Adrenal gland (tissue), 9 donors: ENCODE measurements at regions not wholly inside any gene's neighbourhood (a gene's known extent, or its start where the extent isn't known, plus 50 kb on each side); places are given as distances from the start of the nearest gene placed in this dataset.

ENCODE experiments used
- DNase-seq, 7 donors: peaks; one replicate each; pipeline ENCODE4 v3.0.0-alpha.2; 2019 to 2020
- H3K27ac ChIP-seq, 5 donors: fragments of 200-600 bp; sonication (generic) in 4 of 5; 1 replicate in 3 of 5; 2 replicates in 2 of 5; pipeline versions ENCODE4 v1.5.1 to v1.8.0; 2016 to 2020; ENCODE audit warnings: mild to moderate bottlenecking in 1 of 5
- H3K27me3 ChIP-seq: fragments of 200-600 bp; 2 replicates; pipeline ENCODE4 v1.8.0; 2021
- H3K36me3 ChIP-seq, 2 donors: fragments of 200-600 bp; replicated peaks in 1 of 2; 1 replicate in 1 of 2; 2 replicates in 1 of 2; pipeline versions ENCODE4 v1.5.1 to v1.8.0; 2018 to 2022
- H3K4me1 ChIP-seq, 2 donors: fragments of 200-600 bp; replicated peaks in 1 of 2; 1 replicate in 1 of 2; 2 replicates in 1 of 2; pipeline versions ENCODE4 v1.5.1 to v1.8.0; 2018 to 2021
- H3K4me3 ChIP-seq, 4 donors: fragments of 200-600 bp; sonication (generic) in 3 of 4; one replicate each; pipeline ENCODE4 v1.5.1; 2016 to 2018
- H3K9me3 ChIP-seq, 3 donors: fragments of 200-600 bp; sonication (generic) in 1 of 3; replicated peaks in 1 of 3; 1 replicate in 2 of 3; 2 replicates in 1 of 3; pipeline versions ENCODE4 v1.5.1 to v1.8.0; 2016 to 2021
- CTCF ChIP-seq, 6 experiments: fragments of 450-650 bp in 4 of 6; fragments of 200-600 bp in 2 of 6; sonication (generic) in 1 of 6; IDR thresholded peaks; 1 replicate in 5 of 6; 2 replicates in 1 of 6; pipeline versions ENCODE4 v1.5.1 to v1.8.0; 2016 to 2021; ENCODE audit warnings: antibody characterized with exemption in 6 of 6, mild to moderate bottlenecking in 2 of 6, moderate library complexity in 1 of 6
- POLR2A ChIP-seq, 2 donors: fragments of 450-650 bp; IDR thresholded peaks; one replicate each; pipeline ENCODE4 v1.6.1; 2017; ENCODE audit warnings: antibody characterized with exemption in 2 of 2, mild to moderate bottlenecking in 2 of 2, moderate library complexity in 1 of 2
- WGBS, 4 donors: extraction: QIAGEN DNeasy Blood & Tissue Kit in 2 of 4; methylation state at CpG; one replicate each; pipeline versions ENCODE4 v1.1.5 to v1.1.7; 2013 to 2017; 5-methylcytosine and 5-hydroxymethylcytosine counted together
- intact Hi-C, 2 donors: fragments of 100-400 bp; cut with DNase I; formaldehyde crosslinking; loops; one replicate each; pipeline versions ENCODE4 v1.14.1 to v1.15.0; 2022 to 2023
- donor health status: healthy with polysubstance abuse.
- donor health status: Bipolar disorder and iron deficiency.
- donor health status: DM: yes; HTN: yes; CAD: no.
- donor health status: DM: no; HTN: no; CAD: no.
- donor health status: DM: no; HTN: no; CAD: no.

- no peak overlapping the region for H3K4me3 ChIP-seq
- no peaks in the 10 kb centered on the region for H3K36me3 ChIP-seq
- TF ChIP-seq CTCF (IDR thresholded peaks at IDR 0.05) (no peak), POLR2A (IDR thresholded peaks at IDR 0.05) (no peak)
- intact Hi-C loops: no loop called here
- H3K27ac ChIP-seq: peak overlapping the region in 1 of 5 donors; percentile 57
- DNase-seq: peak in 3 of 7 donors; percentile 7 to 45 (median 15)
- WGBS, 4 donors: 84 to 98% (median 89%) methylated on average over 6 of the region's 6 CpGs
- H3K27me3 ChIP-seq: no peaks in the 10 kb centered on the region
- H3K9me3 ChIP-seq: no peaks in the 10 kb centered on the region
- peaks cover 0 to 18% of the 10 kb centered on the region in 2 donors for H3K4me1 ChIP-seq
Measured at GRCh38 chr15:66932634-66933024, 132.8 kb upstream of the SMAD3 start.

GRCh38 chr15:66933932-66934867 lies 131.2 kb upstream of the SMAD3 start:
- Histone ChIP-seq H3K27ac (no peak overlapping the region), H3K9me3 (no peaks in the 10 kb centered on the region), H3K36me3 (no peaks in the 10 kb centered on the region), H3K4me3 (no peak overlapping the region), H3K4me1 (peaks cover 0 to 18% of the 10 kb centered on the region in 2 donors), H3K27me3 (no peaks in the 10 kb centered on the region)
- no peak for TF ChIP-seq POLR2A (IDR thresholded peaks at IDR 0.05)
- TF ChIP-seq CTCF (IDR thresholded peaks at IDR 0.05): no peak
- DNase-seq: peak in 2 of 7 donors; percentile 7 to 12
- WGBS, 4 donors: 88 to 98% (median 95%) methylated on average over 8 of the region's 8 CpGs
- intact Hi-C loops: no loop called here

GRCh38 chr15:66934868-66935520 lies 130.4 kb upstream of the SMAD3 start:
- H3K27me3 ChIP-seq: no peaks in the 10 kb centered on the region
- no peaks in the 10 kb centered on the region for H3K36me3 ChIP-seq
- intact Hi-C loops: no loop called here
- no peaks in the 10 kb centered on the region for H3K9me3 ChIP-seq
- 85 to 94% (median 90%) methylated on average over 1 to 3 of the region's 3 CpGs for WGBS, 4 donors
- TF ChIP-seq CTCF (IDR thresholded peaks at IDR 0.05) (no peak), POLR2A (IDR thresholded peaks at IDR 0.05) (no peak)
- peak in 3 of 7 donors; percentile 6 to 35 (median 11) for DNase-seq
- no peak overlapping the region for H3K27ac ChIP-seq
- H3K4me3 ChIP-seq: no peak overlapping the region
- peaks cover 0 to 18% of the 10 kb centered on the region in 2 donors for H3K4me1 ChIP-seq

GRCh38 chr15:66935688-66936087 lies 129.7 kb upstream of the SMAD3 start:
- Histone ChIP-seq H3K36me3 (no peaks in the 10 kb centered on the region), H3K27ac (peak overlapping the region in 2 of 5 donors; percentile 44 to 76), H3K4me3 (no peak overlapping the region), H3K4me1 (peaks cover 0 to 18% of the 10 kb centered on the region in 2 donors), H3K27me3 (no peaks in the 10 kb centered on the region), H3K9me3 (no peaks in the 10 kb centered on the region)
- 71 to 82% (median 78%) methylated on average over 7 of the region's 7 CpGs for WGBS, 4 donors
- TF ChIP-seq CTCF (IDR thresholded peaks at IDR 0.05): no peak
- TF ChIP-seq POLR2A (IDR thresholded peaks at IDR 0.05): no peak
- peak in 2 of 7 donors; percentile 3 to 10 for DNase-seq
- intact Hi-C loops: no loop called here
